Activated CD4-positive, CD25-positive, alpha-beta regulatory T cell treated with anti-CD3 and anti-CD28 coated beads, Interleukin-2, amount 50 U/mL, for 16 hours (primary cell): ENCODE measurements at regions not wholly inside any gene's neighbourhood (a gene's known extent, or its start where the extent isn't known, plus 50 kb on each side); places are given as distances from the start of the nearest gene placed in this dataset.

ENCODE experiments used
- DNase-seq: peaks from one replicate; pipeline ENCODE4 v3.0.0-alpha.2; 2020; ENCODE audit warnings: low read depth, low spot score

DNA sequence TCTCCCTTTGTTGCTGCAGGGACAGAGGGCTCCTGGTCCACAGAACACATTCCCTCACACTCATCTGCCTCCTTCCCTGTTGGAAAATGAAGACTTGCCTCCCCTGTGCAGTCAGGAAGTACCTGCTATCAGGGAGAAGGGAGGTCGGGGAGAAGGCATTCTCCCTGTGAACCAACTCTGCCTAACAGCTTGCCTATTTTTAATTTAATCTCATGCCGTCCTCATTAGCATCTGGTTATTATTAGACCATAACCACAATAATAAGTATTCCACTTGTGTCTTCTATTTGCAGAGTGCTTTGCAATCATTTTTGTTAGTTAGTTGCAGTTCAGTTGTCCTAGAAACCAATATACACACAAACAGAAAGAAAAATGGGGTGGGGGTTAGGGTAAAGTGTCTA is 232.6 kb upstream of the SKOR2 start:
- DNase-seq, result no peak

DNA sequence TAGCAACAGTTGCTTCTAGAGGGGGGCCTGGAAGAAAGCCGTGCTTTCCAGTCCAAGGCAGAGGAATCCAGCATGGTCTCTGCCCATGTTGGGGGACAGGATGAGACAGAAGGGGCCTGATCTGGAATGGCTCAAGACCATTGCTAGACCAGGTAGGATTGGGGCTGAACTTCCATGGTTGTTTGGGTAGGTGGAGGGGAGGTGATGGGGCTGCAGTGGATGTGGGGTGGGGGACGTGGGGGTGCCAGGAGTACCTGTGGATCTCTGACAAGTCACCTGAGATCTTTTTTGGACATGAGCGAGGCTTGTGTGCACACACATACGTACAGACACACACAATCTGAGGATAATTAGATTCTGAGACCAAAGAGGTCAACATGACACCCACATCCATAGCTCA is 228.7 kb upstream of the SKOR2 start:
- DNase-seq, result no peak

DNA sequence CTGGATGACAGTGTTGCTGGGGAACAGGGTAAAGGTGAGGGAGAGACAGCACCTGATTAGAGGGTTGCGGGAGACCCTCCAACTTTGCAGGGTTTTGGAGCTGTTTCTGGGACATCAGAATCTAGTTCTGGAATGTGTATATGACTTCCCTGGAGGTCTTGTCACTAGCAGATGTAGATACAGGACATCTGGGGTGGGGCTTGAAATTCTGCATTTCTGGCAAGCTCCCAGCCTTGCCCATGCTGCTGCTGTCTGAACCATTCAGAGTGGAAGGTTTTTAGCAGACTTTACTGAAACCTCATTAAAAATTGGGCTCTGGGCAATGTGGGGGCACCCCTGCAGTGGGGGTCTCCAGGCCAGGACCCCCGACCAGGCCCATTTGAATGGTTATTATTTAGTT is 220.3 kb upstream of the SKOR2 start:
- no peak for DNase-seq

DNA sequence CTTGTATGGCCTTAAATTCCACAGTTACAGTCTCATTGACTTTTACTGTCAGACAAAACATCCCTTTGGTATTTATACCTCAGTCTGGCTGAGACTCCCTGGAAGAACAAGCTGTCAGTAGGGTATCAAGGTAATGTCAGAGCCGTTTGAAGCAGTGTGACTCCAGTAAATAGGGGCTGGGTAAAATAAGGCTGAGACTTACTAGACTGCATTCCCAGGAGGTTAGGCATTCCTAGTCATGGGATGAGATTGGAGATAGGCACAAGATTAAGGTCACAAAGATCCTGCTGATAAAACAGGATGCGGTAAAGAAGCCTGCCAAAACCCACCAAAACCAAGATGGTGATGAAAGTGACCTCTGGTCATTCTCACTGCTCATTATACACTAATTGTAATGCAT is 219.5 kb upstream of the SKOR2 start:
- DNase-seq, result no peak

DNA sequence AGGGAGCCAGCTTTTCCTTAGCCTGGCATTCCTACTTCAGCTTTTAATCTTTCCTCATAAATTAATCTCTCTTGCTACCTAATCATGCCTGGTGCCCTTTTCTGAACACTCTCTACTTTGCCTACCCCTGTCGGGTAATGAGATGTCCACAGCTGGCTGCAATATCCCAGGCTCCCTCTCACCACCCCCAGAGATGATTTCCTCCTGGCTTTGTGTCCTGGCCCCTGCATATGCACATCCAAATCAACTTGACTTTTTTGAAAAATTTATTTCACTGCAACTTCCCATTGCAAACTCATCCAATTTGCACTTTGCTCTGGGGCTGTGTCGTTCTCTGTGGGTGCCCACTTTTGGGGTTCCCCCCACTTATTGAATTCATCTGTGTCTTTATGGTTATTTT is 218.1 kb upstream of the SKOR2 start:
- no peak for DNase-seq

DNA sequence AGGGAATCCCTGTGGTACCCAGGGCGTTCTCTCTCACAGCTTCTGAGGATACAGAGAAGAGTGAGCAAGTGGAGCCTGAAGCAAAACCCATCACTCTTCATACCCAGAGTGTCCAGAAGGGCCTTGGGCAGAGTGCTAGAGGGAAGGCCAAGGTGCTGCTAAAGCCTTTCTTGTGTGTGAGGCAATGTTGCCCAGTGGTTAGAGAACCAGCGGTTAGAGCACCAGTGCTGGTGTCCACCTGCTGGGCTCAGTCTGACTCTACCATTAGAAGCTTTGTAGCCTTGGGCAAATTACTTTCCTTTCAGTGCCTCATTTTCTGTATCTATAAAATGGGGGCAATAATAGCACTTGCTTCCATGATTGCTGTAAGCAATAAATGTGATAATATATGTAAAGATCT is 210.5 kb upstream of the SKOR2 start:
- DNase-seq, result no peak

DNA sequence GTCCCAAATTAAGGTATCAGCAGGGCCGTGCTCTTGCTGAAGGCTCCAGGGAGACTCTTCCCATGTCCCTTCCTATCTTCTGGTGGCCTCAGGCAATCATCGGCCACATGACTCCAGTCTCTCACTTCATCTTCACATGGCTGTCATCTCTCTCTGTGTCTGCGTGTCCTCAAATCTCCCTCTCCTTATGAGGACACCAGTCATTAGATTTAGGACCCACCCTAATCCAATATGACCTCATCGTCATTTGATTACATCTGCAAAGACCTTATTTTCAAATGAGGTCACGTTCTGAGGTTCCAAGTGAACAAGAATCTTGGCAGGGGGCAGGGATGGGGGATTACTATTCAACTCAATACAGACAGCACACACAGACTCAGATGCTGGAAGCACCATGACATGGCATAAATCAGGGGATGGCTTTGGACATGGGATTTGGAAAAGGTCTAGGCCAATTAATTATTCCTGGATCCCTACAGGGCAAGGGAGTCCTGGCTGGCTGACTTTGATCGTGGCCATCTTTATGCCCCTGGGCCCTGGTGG is 210.0 kb upstream of the SKOR2 start:
- DNase-seq, result no peak

DNA sequence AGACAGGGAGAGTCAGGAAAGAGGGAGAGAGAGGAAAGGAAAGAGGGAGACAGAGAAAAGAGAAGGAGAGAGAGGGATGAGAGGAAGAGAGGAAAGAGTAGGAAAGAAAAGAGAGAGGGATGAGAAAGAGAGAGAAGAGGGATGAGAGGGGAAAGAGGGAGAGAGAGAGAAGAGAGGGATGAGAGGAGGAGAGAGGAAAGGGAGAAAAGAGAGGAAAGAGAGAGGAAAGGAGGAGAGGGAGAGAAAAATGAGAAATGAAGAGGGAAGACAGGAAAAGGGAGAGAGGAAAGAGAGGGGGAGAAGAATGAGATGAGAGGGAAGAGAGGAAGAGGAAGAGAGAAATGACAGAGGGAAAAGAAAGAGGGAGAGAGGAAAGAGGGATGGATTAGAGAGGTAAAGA is 207.0 kb upstream of the SKOR2 start:
- DNase-seq, result no peak

DNA sequence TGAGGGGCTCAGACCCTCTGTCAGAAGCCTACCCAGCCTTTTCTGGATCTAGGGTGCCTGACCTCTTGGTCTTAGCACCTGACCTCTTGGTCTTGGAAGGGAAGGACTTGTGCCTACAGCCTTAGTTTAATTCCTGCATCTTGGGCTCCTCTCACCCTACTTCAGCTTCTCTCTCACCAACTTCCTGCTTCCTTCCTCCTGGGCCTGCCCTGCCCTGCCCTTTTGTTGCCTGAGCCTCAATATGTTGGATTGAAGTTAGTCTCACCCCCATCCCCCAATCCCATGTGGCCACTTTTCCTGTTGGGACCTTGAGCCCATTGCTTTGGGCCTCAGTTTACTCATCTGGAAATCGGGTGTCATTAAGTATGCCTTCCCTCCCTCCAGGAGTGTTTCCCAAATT is 206.2 kb upstream of the SKOR2 start:
- DNase-seq, result no peak

DNA sequence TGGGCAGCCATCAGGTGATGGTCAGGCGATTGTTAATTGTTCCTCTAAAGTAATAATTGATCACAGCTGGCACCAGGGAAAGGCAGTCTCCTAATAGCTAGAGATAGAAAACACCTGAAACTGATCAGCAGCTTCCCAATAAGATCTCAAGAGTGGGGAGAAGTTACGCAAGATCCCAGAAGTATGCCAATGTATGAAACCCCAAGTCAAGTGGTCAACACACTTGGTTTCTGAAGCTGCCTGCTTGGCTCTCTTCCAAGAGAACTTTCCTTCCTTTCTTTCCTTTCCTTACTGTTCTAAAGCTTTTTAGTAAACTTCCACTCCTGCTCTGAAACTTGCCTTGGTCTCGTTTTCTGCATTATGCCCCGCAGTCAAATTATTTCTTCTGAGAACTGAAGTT is 201.6 kb upstream of the SKOR2 start:
- no peak for DNase-seq

DNA sequence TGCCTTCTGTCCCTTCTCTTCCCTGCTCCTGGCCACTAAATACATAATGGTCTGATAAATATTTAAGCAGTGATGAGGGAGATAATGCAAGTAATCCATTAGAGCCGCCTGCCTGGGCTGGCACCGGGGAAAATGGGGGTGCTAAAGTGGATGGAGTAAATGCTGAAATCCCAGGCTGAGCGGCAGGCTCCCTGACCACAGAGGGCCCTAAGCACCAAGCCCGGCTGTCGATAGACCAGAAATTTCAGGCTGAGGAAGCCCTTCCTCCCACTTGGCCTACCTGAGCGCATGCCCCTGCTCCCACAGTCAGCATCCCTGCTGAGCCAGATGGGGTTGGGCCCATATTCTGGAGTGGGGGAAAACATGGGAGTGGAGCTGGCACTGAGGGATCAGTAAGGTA is 197.5 kb upstream of the SKOR2 start:
- no peak for DNase-seq

DNA sequence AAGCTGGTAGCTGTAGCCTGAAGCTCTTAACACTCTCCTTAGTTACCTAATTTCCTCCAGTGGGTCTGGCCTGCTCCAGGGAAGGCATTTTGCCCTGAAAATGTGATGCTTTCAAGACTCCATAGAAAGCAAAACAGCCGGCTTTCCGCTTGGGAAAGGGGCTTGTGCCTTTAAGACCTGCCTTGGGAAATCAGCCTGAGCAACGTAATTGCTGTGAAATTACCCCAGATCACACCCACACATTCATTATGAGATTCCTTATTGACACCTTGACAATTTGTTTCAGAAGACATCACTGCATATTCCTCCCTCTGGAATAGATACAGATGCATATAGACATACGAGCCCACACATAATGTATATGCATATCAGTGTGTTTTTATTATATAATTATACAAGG is 190.5 kb upstream of the SKOR2 start:
- no peak for DNase-seq

DNA sequence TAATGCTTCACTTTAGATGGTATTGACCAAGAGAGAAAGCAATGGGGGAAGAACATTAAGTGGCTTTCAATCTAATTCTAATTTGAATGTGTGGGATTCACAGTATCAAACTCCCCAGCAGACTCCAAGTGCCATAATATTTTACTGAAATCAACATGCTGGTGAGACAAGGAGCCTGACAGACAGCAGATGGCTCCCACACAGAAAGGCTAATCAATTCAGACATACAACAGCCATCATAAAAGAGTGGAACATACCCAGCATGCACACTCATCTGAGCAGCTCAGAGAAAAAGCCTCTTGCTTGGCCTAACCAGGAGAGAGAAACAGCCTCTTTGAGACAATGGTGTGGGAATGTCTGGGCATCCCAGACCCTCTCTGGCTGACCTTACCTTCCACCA is 186.5 kb upstream of the SKOR2 start:
- DNase-seq, result no peak

DNA sequence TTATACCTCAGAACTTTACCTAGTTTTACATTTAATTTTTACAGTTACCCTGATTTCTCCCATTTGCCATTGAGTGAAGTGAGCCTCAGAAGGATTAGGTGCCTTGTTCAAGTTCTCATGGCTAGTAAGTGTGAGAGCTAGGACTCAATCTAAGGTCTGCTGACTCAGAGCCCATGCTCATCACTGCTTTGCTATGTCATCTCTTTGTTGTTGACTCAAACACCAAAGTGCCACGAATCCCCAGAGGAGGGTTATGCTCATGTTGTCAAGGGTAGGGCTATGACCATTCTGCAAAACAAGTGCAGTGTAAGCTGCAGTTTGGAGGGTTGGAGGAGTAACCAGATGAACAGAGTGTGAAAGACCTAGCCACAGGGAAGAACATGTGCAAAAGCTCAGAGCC is 185.4 kb upstream of the SKOR2 start:
- no peak for DNase-seq

DNA sequence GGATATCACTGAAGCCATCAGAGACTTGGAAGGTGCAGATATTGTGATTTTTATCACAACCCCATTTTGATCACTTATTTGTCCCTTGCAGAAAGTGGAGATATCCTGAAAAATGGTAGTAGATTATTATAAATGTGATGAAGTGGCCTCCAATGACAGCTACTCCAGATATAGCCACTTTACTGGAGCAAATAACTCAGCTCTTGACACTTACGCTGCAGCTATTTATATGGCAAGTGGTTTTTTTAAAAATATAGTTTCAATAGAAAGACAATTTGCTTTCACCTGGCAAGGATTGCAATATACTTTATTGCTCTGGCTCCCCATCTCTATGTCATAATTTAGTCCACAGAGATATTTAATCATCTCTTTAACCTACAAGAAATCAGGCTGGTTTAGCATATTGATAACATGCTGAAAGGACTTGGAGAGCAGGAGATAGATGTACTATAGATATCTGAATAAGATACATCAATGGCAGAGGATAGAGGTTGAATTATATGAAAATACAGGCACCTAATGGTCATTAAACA is 182.8 kb upstream of the SKOR2 start:
- DNase-seq, result no peak

DNA sequence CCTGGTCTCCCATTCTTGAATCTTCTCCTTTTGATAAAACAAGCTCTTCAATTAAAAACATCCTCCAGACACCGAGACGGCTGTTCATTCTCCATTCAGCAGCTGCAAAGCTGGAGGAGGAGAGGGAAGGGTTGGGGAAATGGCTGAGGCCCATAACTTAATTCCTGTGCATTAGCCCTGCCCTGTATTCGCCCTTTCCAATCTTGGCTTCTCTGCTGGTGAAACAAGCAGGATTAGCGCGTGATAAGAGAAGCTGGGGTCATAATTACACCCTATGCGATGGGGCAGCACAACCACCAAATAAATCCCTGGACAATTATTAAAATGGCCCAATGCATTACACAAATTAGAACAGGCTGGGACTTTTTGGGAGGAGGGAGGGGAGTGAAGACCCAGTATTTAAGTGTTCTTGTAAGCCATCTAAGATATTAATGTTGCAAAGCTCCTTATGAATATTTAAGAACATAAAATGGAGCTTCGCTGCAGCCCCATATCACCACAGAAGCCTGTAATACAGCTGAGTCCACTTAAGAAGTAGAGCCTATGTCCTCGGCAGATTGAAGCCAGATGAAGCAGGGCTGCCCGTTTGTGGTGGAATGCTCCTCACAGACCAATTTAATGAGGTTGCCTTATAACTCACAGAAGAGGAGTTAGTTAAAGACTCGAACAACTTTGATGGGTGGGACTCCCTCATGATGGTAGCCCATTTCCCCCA is 176.6 kb upstream of the SKOR2 start:
- no peak for DNase-seq

DNA sequence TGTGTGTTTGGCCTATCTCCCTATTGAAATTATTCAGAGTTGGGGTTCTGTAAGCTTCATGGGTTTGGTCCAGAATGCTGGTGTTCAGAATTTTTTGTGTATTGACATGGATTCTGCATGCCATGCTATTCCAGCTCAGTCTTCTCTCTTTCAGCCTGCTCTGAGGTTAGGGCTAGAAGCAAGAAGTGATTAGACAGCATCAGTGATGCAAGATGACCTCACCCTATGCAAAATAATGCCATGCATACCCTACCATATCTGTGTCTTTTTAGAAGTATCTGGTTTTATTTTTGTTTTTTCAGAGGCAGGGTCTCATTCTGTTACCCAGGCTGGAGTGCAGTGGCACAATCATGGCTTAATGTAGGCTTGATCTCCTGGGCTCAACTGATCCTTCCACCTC is 175.6 kb upstream of the SKOR2 start:
- DNase-seq, result no peak

DNA sequence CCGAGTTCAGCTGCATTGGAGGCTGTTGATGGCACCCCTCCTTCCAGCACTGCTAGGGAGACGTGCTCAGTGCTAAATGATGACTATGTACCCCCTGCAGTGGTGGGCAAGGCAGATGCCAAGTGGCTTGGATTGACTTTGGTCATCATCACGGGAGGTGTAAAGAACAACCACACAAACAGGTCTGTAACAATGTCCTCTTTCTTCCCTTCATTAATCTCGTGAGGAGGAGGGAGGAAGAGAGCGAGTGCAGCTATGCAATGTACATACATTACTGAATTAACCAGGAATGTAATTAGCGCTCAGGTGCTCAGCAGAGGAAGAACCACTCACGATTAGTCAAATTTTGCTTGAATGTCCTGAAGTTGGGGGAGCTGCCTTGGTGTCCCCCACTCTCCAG is 173.9 kb upstream of the SKOR2 start:
- DNase-seq, result no peak

DNA sequence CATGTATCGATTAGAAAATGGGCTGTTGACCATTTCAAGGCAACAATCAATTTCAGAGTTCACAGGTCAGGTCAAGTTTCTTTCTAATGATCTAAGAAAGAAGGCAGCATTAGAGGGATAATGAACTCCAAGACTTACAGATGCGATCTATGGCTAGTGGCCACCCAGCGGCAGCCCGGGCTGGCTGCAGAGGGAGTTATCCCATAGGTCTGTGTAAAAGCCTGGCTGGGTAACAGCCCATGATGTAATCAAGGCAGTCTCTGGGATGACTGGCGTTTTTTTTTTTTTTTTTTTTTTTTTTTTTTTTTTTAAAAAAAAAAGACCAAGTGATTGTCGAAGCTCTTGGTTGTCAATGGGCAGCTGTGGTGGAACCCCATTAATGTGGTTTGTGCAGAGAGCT is 171.1 kb upstream of the SKOR2 start:
- DNase-seq, result no peak

DNA sequence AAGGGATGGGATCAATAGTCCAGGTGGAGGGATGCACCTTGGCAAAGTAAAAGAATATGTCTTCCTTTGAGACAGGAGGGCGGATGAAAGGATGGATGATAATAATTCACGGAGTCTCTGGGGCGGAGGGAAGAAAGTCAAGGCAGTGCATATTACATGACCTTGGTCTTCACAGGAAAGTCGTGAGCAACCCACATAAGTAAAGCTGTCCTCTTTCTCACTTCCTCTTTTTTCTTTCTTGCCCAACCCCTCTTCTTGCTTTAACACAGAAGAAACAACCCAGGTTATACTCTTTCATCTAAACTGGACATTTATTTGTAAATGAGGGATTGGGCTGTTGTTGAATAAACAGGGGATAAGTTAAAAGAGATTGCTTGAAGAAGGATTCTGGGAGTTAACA is 168.7 kb upstream of the SKOR2 start:
- DNase-seq, result no peak

DNA sequence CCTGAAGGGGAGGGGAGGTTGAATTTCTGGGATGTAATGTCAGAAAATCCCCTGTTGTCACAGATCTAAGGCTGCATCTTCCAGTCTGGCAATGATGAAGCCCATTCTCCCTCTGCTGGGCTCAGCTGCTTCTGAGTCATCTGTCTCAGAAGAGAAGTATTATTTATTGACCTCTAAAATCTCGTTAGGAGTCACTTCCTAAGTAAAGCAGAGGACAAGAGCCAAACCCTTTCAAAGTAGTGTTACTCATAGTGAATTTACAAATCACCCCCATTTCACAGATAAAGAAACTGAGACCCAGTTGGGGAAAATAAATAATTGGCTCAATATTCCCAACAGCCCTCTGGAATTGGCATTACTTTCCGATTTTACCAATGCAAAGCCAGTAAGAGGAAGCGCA is 167.3 kb upstream of the SKOR2 start:
- no peak for DNase-seq

DNA sequence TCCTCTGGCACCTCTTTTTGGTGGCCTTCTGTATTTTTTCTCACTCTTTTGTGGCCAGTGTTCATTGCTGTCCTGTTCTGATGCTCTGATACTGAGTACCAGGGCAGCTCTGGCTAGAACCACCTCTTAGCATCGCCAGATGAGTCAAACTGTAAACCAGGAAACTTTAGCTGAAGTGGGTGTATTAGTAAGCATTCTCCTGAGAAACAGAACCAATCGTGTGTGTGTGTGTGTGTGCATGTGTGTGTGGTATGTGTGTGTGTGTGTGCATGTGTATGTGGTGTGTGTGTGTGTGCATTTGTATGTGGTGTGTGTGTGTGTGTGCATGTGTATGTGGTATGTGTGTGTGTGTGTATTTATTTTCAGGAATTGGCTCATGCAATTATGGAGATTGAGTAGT is 166.3 kb upstream of the SKOR2 start:
- no peak for DNase-seq

DNA sequence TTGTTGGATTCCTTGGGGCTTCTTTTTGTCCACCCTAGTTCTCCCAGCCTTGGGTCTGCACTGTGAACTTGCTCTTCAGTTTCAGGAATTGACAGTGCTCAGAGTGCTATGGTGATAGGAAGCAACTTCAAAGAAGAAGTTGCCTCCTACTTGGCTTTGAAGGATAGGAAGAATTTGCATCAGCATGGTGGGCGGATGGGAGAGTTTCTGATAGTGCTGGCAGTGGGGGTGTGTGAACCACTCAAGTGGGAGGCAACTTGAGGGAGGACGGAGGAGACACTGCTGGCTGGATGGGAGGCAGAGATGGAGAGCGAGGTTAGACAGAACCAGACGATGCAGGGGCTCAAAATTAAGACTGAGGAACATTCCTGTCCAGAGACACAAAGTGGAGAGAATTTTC is 164.4 kb upstream of the SKOR2 start:
- no peak for DNase-seq

DNA sequence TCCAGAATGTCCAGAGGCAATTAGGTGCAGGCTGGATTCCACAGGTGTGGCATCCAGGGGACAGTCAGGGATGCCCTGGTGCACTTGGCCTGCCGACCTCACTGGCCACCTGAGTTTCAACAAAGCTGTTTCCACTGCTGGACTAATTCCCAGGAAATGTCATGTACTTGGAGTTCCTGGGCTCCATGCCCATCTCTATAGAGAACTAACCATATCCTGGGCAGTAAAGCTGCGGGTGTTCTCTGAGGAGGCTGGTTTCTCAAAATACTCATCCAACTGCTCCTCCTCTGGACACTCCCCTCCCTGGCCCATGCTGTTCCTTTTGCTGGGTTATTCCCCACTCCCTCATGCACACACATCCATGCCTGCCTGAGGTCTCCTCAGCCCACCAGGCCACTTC is 161.9 kb upstream of the SKOR2 start:
- no peak for DNase-seq
